OCI-LY1 (cell line): ENCODE measurements at regions not wholly inside any gene's neighbourhood (a gene's known extent, or its start where the extent isn't known, plus 50 kb on each side); places are given as distances from the start of the nearest gene placed in this dataset.

Experiments used
- H2AFZ ChIP-seq: fragments of 200-600 bp; sonication (generic), shearing (Covaris generic); 2 replicates; pipeline ENCODE4 v1.6.0; 2014; ENCODE audit warnings: antibody characterized with exemption, mild to moderate bottlenecking, low read length
- H3F3A ChIP-seq: fragments of 200-600 bp; sonication (generic), shearing (Covaris generic); 2 replicates; pipeline ENCODE4 v1.6.0; 2014; ENCODE audit warnings: mild to moderate bottlenecking, antibody characterized with exemption, low read length, moderate library complexity; ENCODE audit not compliant: insufficient read depth
- H3K27ac ChIP-seq: fragments of 200-600 bp; sonication (generic); 2 replicates; pipeline ENCODE4 v1.5.1; 2014; ENCODE audit warnings: low read length, mixed run types, mild to moderate bottlenecking, low read depth; ENCODE audit not compliant: poor library complexity, severe bottlenecking
- H3K27me3 ChIP-seq: fragments of 200-600 bp; sonication (generic); 2 replicates; pipeline ENCODE4 v1.6.0; 2014; ENCODE audit warnings: antibody characterized with exemption, mild to moderate bottlenecking, low read length, moderate library complexity; ENCODE audit not compliant: insufficient read depth
- H3K36me3 ChIP-seq: fragments of 200-600 bp; sonication (generic); 2 replicates; pipeline ENCODE4 v1.6.1; 2014; ENCODE audit warnings: mild to moderate bottlenecking, antibody characterized with exemption, low read length, moderate library complexity, mixed read lengths; ENCODE audit not compliant: insufficient read depth
- H3K4me1 ChIP-seq: fragments of 200-600 bp; sonication (generic); 2 replicates; pipeline ENCODE4 v1.5.1; 2014; ENCODE audit warnings: mild to moderate bottlenecking, low read length, moderate library complexity; ENCODE audit not compliant: insufficient read depth, severe bottlenecking
- H3K4me2 ChIP-seq: fragments of 200-600 bp; sonication (generic), shearing (Covaris generic); 2 replicates; pipeline ENCODE4 v1.6.1; 2014; ENCODE audit warnings: low read length
- H3K4me3 ChIP-seq: fragments of 200-600 bp; sonication (generic); 2 replicates; pipeline ENCODE4 v1.5.1; 2014; ENCODE audit warnings: low read length, low read depth, mild to moderate bottlenecking, mixed read lengths; ENCODE audit not compliant: poor library complexity, severe bottlenecking
- H3K79me2 ChIP-seq: fragments of 200-600 bp; shearing (Covaris generic); 2 replicates; pipeline ENCODE4 v1.6.1; 2016; ENCODE audit warnings: mixed run types, low read length, mixed read lengths; ENCODE audit not compliant: insufficient read depth
- H3K9ac ChIP-seq: fragments of 200-600 bp; sonication (generic), shearing (Covaris generic); 2 replicates; pipeline ENCODE4 v1.6.1; 2014; ENCODE audit warnings: mild to moderate bottlenecking, low read length, mixed read lengths
- H3K9me2 ChIP-seq: fragments of 200-600 bp; sonication (generic), shearing (Covaris generic); 2 replicates; pipeline ENCODE4 v1.6.1; 2014; ENCODE audit warnings: low read depth, mild to moderate bottlenecking, low read length, mixed read lengths
- H3K9me3 ChIP-seq: fragments of 200-600 bp; shearing (Covaris generic); 2 replicates; pipeline ENCODE4 v1.6.1; 2014; ENCODE audit warnings: low read length, mixed read lengths
- H4K20me1 ChIP-seq: fragments of 200-600 bp; sonication (generic), shearing (Covaris generic); 2 replicates; pipeline ENCODE4 v1.6.0; 2016; ENCODE audit warnings: mild to moderate bottlenecking, low read length; ENCODE audit not compliant: insufficient read depth
- EZH2 ChIP-seq: fragments of 200-600 bp; sonication (generic), shearing (Covaris generic); IDR thresholded peaks from 2 replicates; pipeline ENCODE4 v1.8.0; 2017; ENCODE audit warnings: borderline replicate concordance, mixed run types, mild to moderate bottlenecking, antibody characterized with exemption, low read length, moderate library complexity, mixed read lengths
- TF ChIP-seq, protein P1 (sequence below): fragments of 200-600 bp; sonication (generic), shearing (Covaris generic); IDR thresholded peaks from 2 replicates; pipeline ENCODE4 v1.5.1; 2017; ENCODE audit warnings: mild to moderate bottlenecking, antibody characterized with exemption, low read length, moderate library complexity, mixed read lengths

DNA sequence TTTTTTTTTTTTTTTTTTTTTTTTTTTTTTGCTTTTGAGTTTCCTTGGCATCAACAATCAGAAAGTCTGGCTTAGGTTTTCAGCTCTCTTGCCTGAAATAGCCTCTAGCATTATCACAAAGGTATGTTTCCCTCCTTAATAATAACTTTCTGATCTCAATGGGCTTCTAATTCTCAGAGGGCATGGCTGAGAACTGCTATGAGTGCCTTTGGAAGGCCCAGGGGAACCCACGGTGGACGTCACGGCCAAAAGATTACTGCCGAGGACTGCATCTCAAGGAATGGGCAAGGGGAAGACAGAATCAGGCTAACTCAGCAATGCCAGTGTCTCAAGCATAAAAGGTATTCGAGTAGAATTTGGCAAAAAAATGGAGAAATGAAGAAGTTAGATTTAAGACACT lies 73.2 kb upstream of the SLC14A2 start:
- H3K27me3 ChIP-seq = no peaks in the 10 kb centered on the region
- no peaks in the 10 kb centered on the region for H4K20me1 ChIP-seq
- no peak overlapping the region for H3K27ac ChIP-seq
- H3K4me1 ChIP-seq = no peaks in the 10 kb centered on the region
- no peaks in the 10 kb centered on the region for H3K79me2 ChIP-seq
- no peak overlapping the region for H3K9ac ChIP-seq
- H2AFZ ChIP-seq = no peak overlapping the region
- H3F3A ChIP-seq = no peaks in the 10 kb centered on the region
- no peaks in the 10 kb centered on the region for H3K36me3 ChIP-seq
- H3K4me3 ChIP-seq = no peak overlapping the region
- no peak overlapping the region for H3K4me2 ChIP-seq
- no peaks in the 10 kb centered on the region for H3K9me3 ChIP-seq
- H3K9me2 ChIP-seq = no peaks in the 10 kb centered on the region
- TF ChIP-seq EZH2 = no peak
- TF ChIP-seq, protein P1, sequence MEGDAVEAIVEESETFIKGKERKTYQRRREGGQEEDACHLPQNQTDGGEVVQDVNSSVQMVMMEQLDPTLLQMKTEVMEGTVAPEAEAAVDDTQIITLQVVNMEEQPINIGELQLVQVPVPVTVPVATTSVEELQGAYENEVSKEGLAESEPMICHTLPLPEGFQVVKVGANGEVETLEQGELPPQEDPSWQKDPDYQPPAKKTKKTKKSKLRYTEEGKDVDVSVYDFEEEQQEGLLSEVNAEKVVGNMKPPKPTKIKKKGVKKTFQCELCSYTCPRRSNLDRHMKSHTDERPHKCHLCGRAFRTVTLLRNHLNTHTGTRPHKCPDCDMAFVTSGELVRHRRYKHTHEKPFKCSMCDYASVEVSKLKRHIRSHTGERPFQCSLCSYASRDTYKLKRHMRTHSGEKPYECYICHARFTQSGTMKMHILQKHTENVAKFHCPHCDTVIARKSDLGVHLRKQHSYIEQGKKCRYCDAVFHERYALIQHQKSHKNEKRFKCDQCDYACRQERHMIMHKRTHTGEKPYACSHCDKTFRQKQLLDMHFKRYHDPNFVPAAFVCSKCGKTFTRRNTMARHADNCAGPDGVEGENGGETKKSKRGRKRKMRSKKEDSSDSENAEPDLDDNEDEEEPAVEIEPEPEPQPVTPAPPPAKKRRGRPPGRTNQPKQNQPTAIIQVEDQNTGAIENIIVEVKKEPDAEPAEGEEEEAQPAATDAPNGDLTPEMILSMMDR = no peak

DNA sequence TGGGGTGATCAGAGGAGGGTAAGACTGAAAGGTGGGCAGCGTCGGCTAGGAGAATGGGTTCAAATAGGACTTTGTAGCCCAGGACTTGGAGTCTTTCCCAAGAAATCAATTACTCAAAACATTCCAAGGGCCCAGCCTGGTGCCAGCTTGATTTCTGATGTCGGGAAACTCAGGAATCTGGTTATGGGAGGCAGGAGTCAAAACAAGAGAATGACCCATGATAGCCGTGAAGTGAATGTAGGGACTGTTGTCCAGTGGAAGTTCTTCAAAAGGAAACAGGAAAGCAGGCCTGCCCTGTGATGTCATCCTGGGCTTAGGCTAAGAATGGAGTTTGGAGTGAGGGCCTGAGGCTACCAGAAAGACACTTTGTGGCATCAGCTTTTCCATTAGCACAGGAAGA lies 67.4 kb upstream of the SLC14A2 start:
- Histone ChIP-seq H3K79me2 (no peaks in the 10 kb centered on the region), H3K27ac (no peak overlapping the region), H3K9me3 (no peaks in the 10 kb centered on the region), H3K4me1 (no peaks in the 10 kb centered on the region), H3K27me3 (peaks cover 4% of the 10 kb centered on the region; the same call in 1 of the 2 replicates), H3K4me3 (no peak overlapping the region), H3K9ac (no peak overlapping the region), H3K4me2 (no peak overlapping the region), H4K20me1 (no peaks in the 10 kb centered on the region), H3K9me2 (no peaks in the 10 kb centered on the region), H3K36me3 (no peaks in the 10 kb centered on the region), H3F3A (no peaks in the 10 kb centered on the region), H2AFZ (no peak overlapping the region)
- TF ChIP-seq, protein P1 = no peak
- no peak for TF ChIP-seq EZH2

DNA sequence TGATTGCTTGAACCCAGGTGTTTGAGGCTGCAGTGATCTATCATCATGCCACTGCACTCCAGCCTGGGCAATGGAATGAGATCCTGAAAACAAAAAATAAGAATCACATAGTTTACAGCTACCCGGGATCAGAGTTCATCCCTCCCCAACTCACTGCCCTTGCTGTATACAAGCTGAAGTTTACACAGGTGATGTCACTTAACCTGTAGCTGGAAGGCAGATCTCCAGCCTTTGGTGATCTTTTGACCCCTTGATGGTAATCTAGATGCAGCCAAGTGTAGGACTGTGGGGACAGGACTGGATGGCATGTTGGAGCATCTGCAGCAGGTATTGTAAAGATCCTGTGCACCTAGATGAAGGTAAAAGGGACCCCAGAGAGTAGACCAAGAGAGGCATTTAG lies 66.7 kb upstream of the SLC14A2 start:
- H3K79me2 ChIP-seq = no peaks in the 10 kb centered on the region
- H3K9me2 ChIP-seq = no peaks in the 10 kb centered on the region
- no peak overlapping the region for H3K9ac ChIP-seq
- H3K9me3 ChIP-seq = no peaks in the 10 kb centered on the region
- H4K20me1 ChIP-seq = no peaks in the 10 kb centered on the region
- H3K4me1 ChIP-seq = no peaks in the 10 kb centered on the region
- no peak overlapping the region for H2AFZ ChIP-seq
- no peak overlapping the region for H3K4me2 ChIP-seq
- H3F3A ChIP-seq = no peaks in the 10 kb centered on the region
- no peak overlapping the region for H3K27ac ChIP-seq
- TF ChIP-seq EZH2 = no peak
- TF ChIP-seq, protein P1 = no peak
- no peaks in the 10 kb centered on the region for H3K36me3 ChIP-seq
- H3K27me3 ChIP-seq = peaks cover 4% of the 10 kb centered on the region; the same call in 1 of the 2 replicates
- H3K4me3 ChIP-seq = no peak overlapping the region
